ENCODE measurements at regions not wholly inside any gene's neighbourhood (a gene's known extent, or its start where the extent isn't known, plus 50 kb on each side); places are given as distances from the start of the nearest gene placed in this dataset.

DNA sequence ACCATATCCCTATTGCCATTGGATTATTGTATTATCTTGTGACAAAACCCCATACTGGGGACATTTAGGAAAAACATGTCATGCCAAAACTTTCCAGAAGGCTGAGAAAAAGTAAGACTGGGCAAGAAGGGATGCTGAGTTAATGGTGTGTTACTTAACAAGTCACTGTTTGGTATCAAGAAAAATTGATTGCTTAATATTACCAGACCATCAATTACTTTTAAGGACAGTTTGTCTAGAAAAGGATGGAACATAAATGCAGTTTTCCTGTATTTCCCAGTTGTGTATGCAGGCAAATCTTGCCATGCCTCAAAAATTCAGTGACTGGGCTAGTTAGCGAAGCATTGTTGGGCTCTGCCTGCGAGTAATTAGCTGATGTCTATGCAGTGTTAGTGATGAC, 705.6 kb upstream of the MIR17HG start:
- Histone ChIP-seq H2AFZ (ENCODE audit: low read depth, low read length) (no peak overlapping the region), H3K4me1 (ENCODE audit: low read length) (no peaks in the 10 kb centered on the region), H3K79me2 (ENCODE audit: low read length) (no peaks in the 10 kb centered on the region), H3K4me3 (ENCODE audit: low read length) (no peak overlapping the region), H3K4me2 (ENCODE audit: low read length) (no peak overlapping the region), H3K9ac (ENCODE audit: low read length) (no peak overlapping the region), H3K9me3 (ENCODE audit: insufficient read depth, low read length) (no peaks in the 10 kb centered on the region), H3K36me3 (replicated peaks; ENCODE audit: low read depth, low read length) (no peaks in the 10 kb centered on the region), H3K27me3 (ENCODE audit: low read depth, low read length) (no peaks in the 10 kb centered on the region), H4K20me1 (ENCODE audit: insufficient read depth, low read length) (no peaks in the 10 kb centered on the region), H3K27ac (ENCODE audit: low read length) (no peak overlapping the region)
- TF ChIP-seq, protein P1, sequence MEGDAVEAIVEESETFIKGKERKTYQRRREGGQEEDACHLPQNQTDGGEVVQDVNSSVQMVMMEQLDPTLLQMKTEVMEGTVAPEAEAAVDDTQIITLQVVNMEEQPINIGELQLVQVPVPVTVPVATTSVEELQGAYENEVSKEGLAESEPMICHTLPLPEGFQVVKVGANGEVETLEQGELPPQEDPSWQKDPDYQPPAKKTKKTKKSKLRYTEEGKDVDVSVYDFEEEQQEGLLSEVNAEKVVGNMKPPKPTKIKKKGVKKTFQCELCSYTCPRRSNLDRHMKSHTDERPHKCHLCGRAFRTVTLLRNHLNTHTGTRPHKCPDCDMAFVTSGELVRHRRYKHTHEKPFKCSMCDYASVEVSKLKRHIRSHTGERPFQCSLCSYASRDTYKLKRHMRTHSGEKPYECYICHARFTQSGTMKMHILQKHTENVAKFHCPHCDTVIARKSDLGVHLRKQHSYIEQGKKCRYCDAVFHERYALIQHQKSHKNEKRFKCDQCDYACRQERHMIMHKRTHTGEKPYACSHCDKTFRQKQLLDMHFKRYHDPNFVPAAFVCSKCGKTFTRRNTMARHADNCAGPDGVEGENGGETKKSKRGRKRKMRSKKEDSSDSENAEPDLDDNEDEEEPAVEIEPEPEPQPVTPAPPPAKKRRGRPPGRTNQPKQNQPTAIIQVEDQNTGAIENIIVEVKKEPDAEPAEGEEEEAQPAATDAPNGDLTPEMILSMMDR (IDR thresholded peaks at IDR 0.05; ENCODE audit: low read depth, low read length) = no peak

DNA sequence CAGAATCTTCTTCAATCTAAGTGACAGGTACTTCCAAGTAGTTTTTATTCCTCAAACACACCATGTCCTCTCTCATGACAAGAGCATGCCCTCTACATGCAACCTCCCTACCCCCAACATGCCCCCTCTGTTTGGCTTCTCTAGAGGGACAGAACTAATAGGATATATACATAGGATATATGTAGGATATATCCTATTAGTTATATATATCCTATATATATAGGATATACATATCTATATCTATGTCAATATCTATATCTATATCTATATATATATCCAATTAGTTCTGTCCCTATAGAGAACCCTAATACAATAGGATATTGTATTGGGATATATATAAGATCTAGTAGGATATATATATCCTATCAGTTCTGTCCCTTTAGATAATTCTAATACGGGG, 701.9 kb upstream of the MIR17HG start:
- Histone ChIP-seq H3K27ac (ENCODE audit: low read length) (no peak overlapping the region), H3K9ac (ENCODE audit: low read length) (no peak overlapping the region), H3K79me2 (ENCODE audit: low read length) (no peaks in the 10 kb centered on the region), H4K20me1 (ENCODE audit: insufficient read depth, low read length) (no peaks in the 10 kb centered on the region), H3K27me3 (ENCODE audit: low read depth, low read length) (no peaks in the 10 kb centered on the region), H3K4me3 (ENCODE audit: low read length) (no peak overlapping the region), H3K9me3 (ENCODE audit: insufficient read depth, low read length) (no peaks in the 10 kb centered on the region), H2AFZ (ENCODE audit: low read depth, low read length) (no peak overlapping the region), H3K4me1 (ENCODE audit: low read length) (no peaks in the 10 kb centered on the region), H3K4me2 (ENCODE audit: low read length) (no peak overlapping the region), H3K36me3 (replicated peaks; ENCODE audit: low read depth, low read length) (no peaks in the 10 kb centered on the region)
- no peak for TF ChIP-seq EZH2phosphoT487 (IDR thresholded peaks at IDR 0.05; ENCODE audit: low read depth)
- TF ChIP-seq, protein P1 (IDR thresholded peaks at IDR 0.05; ENCODE audit: low read depth, low read length) = no peak

DNA sequence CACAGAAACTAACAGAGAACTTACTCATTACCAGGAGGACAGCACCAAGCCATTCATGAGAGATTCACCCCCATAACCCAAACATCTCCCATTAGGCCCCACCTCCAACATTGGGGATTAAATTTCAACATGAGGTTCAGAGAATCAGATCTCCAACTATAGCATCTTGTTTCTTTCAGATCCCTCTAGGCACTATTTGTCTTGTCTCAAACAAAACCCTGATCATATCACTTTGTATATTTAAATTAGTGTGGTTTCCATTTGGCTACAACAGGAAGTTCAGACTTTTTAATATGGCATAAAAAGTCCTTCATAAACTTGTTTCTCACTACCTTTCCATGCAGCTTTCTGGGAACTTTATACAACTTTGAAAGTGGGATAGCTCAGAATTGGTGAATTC, 699.0 kb upstream of the MIR17HG start:
- Histone ChIP-seq H3K27me3 (ENCODE audit: low read depth, low read length) (no peaks in the 10 kb centered on the region), H3K4me3 (ENCODE audit: low read length) (no peak overlapping the region), H3K27ac (ENCODE audit: low read length) (no peak overlapping the region), H3K79me2 (ENCODE audit: low read length) (no peaks in the 10 kb centered on the region), H3K36me3 (replicated peaks; ENCODE audit: low read depth, low read length) (no peaks in the 10 kb centered on the region), H3K9ac (ENCODE audit: low read length) (no peak overlapping the region), H4K20me1 (ENCODE audit: insufficient read depth, low read length) (no peaks in the 10 kb centered on the region), H3K9me3 (ENCODE audit: insufficient read depth, low read length) (peaks cover 4% of the 10 kb centered on the region; the same call in 1 of the 2 replicates), H3K4me2 (ENCODE audit: low read length) (no peak overlapping the region), H3K4me1 (ENCODE audit: low read length) (no peaks in the 10 kb centered on the region), H2AFZ (ENCODE audit: low read depth, low read length) (no peak overlapping the region)
- TF ChIP-seq, protein P1 (IDR thresholded peaks at IDR 0.05; ENCODE audit: low read depth, low read length) = no peak
- TF ChIP-seq EZH2phosphoT487 (IDR thresholded peaks at IDR 0.05; ENCODE audit: low read depth) = no peak

DNA sequence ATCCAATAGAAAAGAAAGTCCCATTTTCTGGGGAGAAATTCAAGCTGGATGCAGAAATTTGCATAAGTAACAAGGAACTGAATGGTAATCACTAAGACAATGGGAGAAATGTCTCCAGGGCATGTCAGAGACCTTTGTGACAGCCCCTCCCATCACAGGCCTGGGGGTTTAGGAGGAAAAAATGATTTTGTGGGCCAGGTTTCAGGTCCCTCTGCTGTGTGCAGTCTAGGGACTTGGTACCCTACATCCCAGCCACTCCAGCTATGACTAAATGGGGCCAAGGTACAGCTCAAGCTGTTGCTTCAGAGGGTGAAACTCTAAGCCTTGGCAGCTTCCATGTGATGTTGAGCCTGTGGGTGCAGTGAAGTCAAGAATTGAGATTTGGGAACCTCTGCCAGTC, 695.5 kb upstream of the MIR17HG start:
- no peaks in the 10 kb centered on the region for H3K27me3 ChIP-seq (ENCODE audit: low read depth, low read length)
- peaks cover 4% of the 10 kb centered on the region; the same call in 1 of the 2 replicates for H3K9me3 ChIP-seq (ENCODE audit: insufficient read depth, low read length)
- H4K20me1 ChIP-seq (ENCODE audit: insufficient read depth, low read length) = no peaks in the 10 kb centered on the region
- H3K4me2 ChIP-seq (ENCODE audit: low read length) = no peak overlapping the region
- H3K27ac ChIP-seq (ENCODE audit: low read length) = no peak overlapping the region
- H3K4me3 ChIP-seq (ENCODE audit: low read length) = no peak overlapping the region
- H3K79me2 ChIP-seq (ENCODE audit: low read length) = no peaks in the 10 kb centered on the region
- TF ChIP-seq, protein P1 (IDR thresholded peaks at IDR 0.05; ENCODE audit: low read depth, low read length) = no peak
- TF ChIP-seq EZH2phosphoT487 (IDR thresholded peaks at IDR 0.05; ENCODE audit: low read depth) = no peak
- no peak overlapping the region for H3K9ac ChIP-seq (ENCODE audit: low read length)
- H3K36me3 ChIP-seq (replicated peaks; ENCODE audit: low read depth, low read length) = no peaks in the 10 kb centered on the region
- no peak overlapping the region for H2AFZ ChIP-seq (ENCODE audit: low read depth, low read length)
- H3K4me1 ChIP-seq (ENCODE audit: low read length) = no peaks in the 10 kb centered on the region

All from OCI-LY3 (cell line).